ENCODE measurements at regions not wholly inside any gene's neighbourhood (a gene's known extent, or its start where the extent isn't known, plus 50 kb on each side); places are given as distances from the start of the nearest gene placed in this dataset.

GRCh38 chr4:181745933-181746625, 497.1 kb upstream of the TENM3 start:
- no peaks in the 10 kb centered on the region for H3K4me1 ChIP-seq (ENCODE audit: low read length)
- H3F3A ChIP-seq (ENCODE audit: insufficient read depth, low read length), result no peaks in the 10 kb centered on the region
- H3K27ac ChIP-seq (ENCODE audit: low read length), result no peak overlapping the region
- TF ChIP-seq CTCF (IDR thresholded peaks at IDR 0.05; ENCODE audit: low read length) (no peak), EZH2phosphoT487 (IDR thresholded peaks at IDR 0.05; ENCODE audit: low read length) (no peak), EZH2 (optimal IDR thresholded peaks at IDR 0.05; ENCODE audit: low read depth, low read length) (no peak)
- no peak for DNase-seq
- H2AFZ ChIP-seq (ENCODE audit: low read length), result no peak overlapping the region
- H3K79me2 ChIP-seq (ENCODE audit: low read length), result no peaks in the 10 kb centered on the region
- H3K9ac ChIP-seq (ENCODE audit: low read length), result no peak overlapping the region
- H3K9me3 ChIP-seq (replicated peaks; ENCODE audit: insufficient read depth, low read length), result no peaks in the 10 kb centered on the region
- no peak overlapping the region for H3K4me3 ChIP-seq (ENCODE audit: low read length)
- no peaks in the 10 kb centered on the region for H3K9me2 ChIP-seq (replicated peaks; ENCODE audit: insufficient read depth, low read length)
- H4K20me1 ChIP-seq (ENCODE audit: insufficient read depth, low read length), result no peaks in the 10 kb centered on the region
- no peak overlapping the region for H3K4me2 ChIP-seq (ENCODE audit: low read depth, low read length)
- H3K36me3 ChIP-seq (replicated peaks; ENCODE audit: insufficient read depth, low read length), result no peaks in the 10 kb centered on the region
- H3K27me3 ChIP-seq (replicated peaks; ENCODE audit: insufficient read depth, low read length), result no peaks in the 10 kb centered on the region

GRCh38 chr4:181748581-181748980, 494.6 kb upstream of the TENM3 start:
- no peaks in the 10 kb centered on the region for H3K36me3 ChIP-seq (replicated peaks; ENCODE audit: insufficient read depth, low read length)
- no peaks in the 10 kb centered on the region for H3K79me2 ChIP-seq (ENCODE audit: low read length)
- H3K27ac ChIP-seq (ENCODE audit: low read length), result no peak overlapping the region
- no peak overlapping the region for H3K4me3 ChIP-seq (ENCODE audit: low read length)
- TF ChIP-seq EZH2 (optimal IDR thresholded peaks at IDR 0.05; ENCODE audit: low read depth, low read length), result no peak
- TF ChIP-seq EZH2phosphoT487 (IDR thresholded peaks at IDR 0.05; ENCODE audit: low read length), result no peak
- TF ChIP-seq CTCF (IDR thresholded peaks at IDR 0.05; ENCODE audit: low read length), result no peak
- no peaks in the 10 kb centered on the region for H4K20me1 ChIP-seq (ENCODE audit: insufficient read depth, low read length)
- H2AFZ ChIP-seq (ENCODE audit: low read length), result no peak overlapping the region
- no peaks in the 10 kb centered on the region for H3K9me3 ChIP-seq (replicated peaks; ENCODE audit: insufficient read depth, low read length)
- H3F3A ChIP-seq (ENCODE audit: insufficient read depth, low read length), result no peaks in the 10 kb centered on the region
- no peaks in the 10 kb centered on the region for H3K27me3 ChIP-seq (replicated peaks; ENCODE audit: insufficient read depth, low read length)
- DNase-seq, result no peak
- no peak overlapping the region for H3K9ac ChIP-seq (ENCODE audit: low read length)
- no peaks in the 10 kb centered on the region for H3K9me2 ChIP-seq (replicated peaks; ENCODE audit: insufficient read depth, low read length)
- H3K4me1 ChIP-seq (ENCODE audit: low read length), result peaks cover 9% of the 10 kb centered on the region
- H3K4me2 ChIP-seq (ENCODE audit: low read depth, low read length), result no peak overlapping the region

GRCh38 chr4:181752516-181752915, 490.7 kb upstream of the TENM3 start:
- Histone ChIP-seq H3K27me3 (replicated peaks; ENCODE audit: insufficient read depth, low read length) (no peaks in the 10 kb centered on the region), H2AFZ (ENCODE audit: low read length) (peak overlapping the region; percentile 48), H3K4me3 (ENCODE audit: low read length) (peak overlapping the region; percentile 47), H3K9me3 (replicated peaks; ENCODE audit: insufficient read depth, low read length) (no peaks in the 10 kb centered on the region), H3K79me2 (ENCODE audit: low read length) (no peaks in the 10 kb centered on the region), H3K27ac (ENCODE audit: low read length) (peak overlapping the region; percentile 55; the same call in 1 of the 2 replicates), H3K4me1 (ENCODE audit: low read length) (peaks cover 10% of the 10 kb centered on the region), H4K20me1 (ENCODE audit: insufficient read depth, low read length) (no peaks in the 10 kb centered on the region), H3F3A (ENCODE audit: insufficient read depth, low read length) (no peaks in the 10 kb centered on the region), H3K9ac (ENCODE audit: low read length) (0 out of 2 replicates have a peak overlapping the region, but pooled peaks have one; percentile 6), H3K9me2 (replicated peaks; ENCODE audit: insufficient read depth, low read length) (no peaks in the 10 kb centered on the region), H3K4me2 (ENCODE audit: low read depth, low read length) (peak overlapping the region; percentile 72), H3K36me3 (replicated peaks; ENCODE audit: insufficient read depth, low read length) (no peaks in the 10 kb centered on the region)
- no peak for TF ChIP-seq EZH2phosphoT487 (IDR thresholded peaks at IDR 0.05; ENCODE audit: low read length)
- TF ChIP-seq CTCF (IDR thresholded peaks at IDR 0.05; ENCODE audit: low read length), result no peak
- no peak for TF ChIP-seq EZH2 (optimal IDR thresholded peaks at IDR 0.05; ENCODE audit: low read depth, low read length)
- peak; percentile 73 for DNase-seq

Data from MM.1S (cell line).